Posterior cingulate gyrus (tissue), 11 donors: ENCODE measurements at regions not wholly inside any gene's neighbourhood (a gene's known extent, or its start where the extent isn't known, plus 50 kb on each side); places are given as distances from the start of the nearest gene placed in this dataset.
A peak's percentile ranks its signal among the peaks of the same experiment; 100 is the strongest.
"Not testable (repeated sequence)": the region's sequence is repeated elsewhere in the genome, so short reads cannot be mapped to it uniquely, and the experiment has no call there.

Source experiments
- DNase-seq, 10 donors: peaks; one replicate each; pipeline versions ENCODE4 v3.0.0 to v3.0.0-alpha.2; 2020 to 2021; ENCODE audit warnings: mixed read lengths in 3 of 10
- intact Hi-C: fragments of 100-400 bp; cut with DNase I; formaldehyde crosslinking; loops from one replicate; pipeline ENCODE4 v1.15.1; 2023

DNA sequence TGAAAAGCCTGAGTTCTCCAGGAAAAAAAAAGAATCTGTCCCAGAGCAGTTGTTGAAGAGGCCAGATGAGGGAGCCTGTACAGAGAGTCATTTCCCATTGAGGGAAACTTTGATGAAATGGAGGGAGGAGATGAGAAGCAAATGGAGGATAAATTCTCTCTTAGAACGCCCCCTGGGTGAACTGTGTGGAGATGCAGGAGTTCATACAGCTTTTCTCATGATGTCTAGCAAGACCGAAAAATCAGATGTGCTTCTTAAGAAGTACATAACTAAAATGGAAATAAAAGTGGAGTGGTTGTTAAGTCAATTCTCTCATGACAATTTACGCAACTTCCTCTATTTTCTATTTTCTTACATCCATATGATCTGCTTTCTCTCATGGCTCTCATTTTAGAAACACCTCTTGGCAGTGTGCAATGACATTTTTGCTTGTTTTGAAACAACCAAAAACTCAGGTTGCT, 1263.1 kb downstream of the PCDH9 start:
- intact Hi-C loops: no loop called here
- no peak for DNase-seq

DNA sequence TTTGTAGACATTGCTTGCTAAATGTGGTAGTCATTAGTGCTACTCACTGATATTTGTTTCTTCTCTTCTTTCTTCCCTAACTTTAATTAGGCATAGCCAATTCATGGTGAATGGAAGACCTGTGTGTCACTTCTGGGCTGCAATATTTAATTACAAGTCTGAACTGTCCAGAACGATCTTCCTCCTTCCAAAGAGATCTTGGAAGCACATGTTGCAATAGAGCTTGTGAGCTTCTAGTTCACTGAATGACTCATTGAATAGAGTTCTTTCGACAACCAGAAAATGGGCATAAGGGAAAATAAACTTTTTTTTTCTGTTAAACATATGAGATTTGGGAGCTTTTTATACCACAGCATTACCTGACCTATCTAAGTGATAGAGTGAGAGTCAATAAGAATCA, 1264.6 kb downstream of the PCDH9 start:
- intact Hi-C loops: no loop called here
- DNase-seq: no peak

DNA sequence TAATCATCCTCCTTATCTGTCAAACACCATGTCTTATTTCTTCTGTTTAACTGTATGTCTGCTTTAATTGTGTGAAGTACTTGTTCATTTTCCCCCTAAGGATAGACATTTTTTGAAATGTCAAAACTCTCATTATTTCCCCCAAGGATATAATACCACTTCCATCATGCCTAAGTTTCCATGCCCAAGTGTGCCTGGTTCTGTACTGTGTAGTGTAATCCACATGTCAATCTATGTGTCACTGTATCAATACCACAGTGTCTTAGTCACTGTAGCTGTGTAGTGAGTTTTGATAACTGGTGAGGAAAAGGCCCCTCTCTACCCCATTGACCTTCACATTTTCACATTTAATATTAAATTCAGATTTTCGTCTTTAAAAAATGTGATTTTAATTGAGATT, 1265.5 kb downstream of the PCDH9 start:
- intact Hi-C loops: no loop called here
- no peak for DNase-seq

DNA sequence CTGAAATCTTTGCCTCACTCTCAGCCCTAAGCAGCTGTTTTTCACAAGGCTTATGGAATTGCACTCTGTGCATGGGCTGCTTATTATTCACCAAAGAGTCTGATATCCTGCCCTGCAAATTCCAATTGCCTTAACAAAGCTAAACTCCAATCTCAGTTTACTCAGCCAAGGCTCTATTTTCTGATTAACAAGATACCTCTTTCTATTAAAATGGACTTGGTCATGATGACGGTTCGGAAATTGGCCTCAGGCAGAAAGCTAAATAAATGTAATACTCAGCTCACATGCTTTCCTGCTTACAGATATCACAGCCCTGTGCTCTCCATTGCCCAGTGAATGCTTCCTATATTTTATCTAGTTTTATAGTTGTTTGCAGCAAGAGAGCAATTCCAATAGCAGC, 1270.8 kb downstream of the PCDH9 start:
- intact Hi-C loops: no loop called here
- DNase-seq: no peak

DNA sequence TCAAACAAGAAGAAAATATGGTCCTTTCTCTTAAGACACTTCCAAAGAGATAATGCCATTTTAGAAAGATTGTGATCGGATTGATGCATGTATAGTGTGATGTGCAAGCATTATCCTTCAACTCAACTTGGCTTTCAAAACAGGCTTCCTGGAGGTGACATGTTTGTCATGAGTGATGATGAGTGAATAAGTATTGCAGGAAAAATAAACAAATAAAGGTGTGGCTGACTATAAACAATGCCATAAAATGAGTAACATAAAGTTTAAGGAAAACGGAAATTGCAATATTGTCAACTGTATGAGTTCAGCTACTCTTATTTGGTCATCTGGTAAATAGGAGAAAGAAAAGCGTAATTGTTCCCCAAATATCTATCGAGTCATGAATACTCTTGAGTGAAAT, 1283.7 kb downstream of the PCDH9 start:
- DNase-seq: no peak
- intact Hi-C loops: no loop called here

DNA sequence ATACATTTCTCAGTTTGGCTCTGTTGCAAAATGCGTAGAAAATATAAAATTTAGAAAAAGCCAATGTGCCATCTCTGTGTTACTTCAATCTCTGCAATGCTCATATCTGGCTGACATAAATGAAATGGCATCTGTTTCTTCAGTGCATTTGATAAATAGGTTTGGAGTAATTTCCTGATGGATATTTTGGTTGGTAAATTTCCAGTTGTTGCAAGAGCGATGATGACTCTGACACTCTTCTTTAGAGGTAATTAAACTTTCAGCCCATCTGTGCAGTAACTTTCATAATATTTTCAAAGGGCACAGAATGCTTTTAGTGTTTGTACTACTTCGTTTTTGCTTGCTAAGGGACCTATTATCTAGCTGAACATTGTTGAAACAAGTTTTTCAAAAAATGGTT, 1286.4 kb downstream of the PCDH9 start:
- intact Hi-C loops: no loop called here

DNA sequence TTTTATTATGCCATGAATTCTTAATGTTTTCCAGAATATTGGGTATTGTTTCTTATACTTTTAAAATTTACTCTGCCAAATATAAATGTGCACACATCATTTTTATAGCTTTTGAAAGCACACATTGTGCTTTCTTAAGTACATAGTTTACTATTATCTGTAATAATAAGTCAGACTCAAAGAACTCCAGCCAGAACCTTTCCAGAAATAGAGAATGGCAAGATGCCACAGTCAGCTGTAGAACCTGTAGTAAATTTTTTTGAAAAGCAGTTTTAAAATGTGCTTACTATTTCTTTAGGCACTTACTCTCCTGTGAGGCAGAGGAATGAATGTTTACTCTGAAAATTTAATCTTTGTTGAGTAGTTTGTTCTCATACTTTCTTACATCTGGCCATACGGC, 1287.1 kb downstream of the PCDH9 start:
- intact Hi-C loops: no loop called here

More for the DNA sequence above, 1286.4 kb downstream of the PCDH9 start:
- DNase-seq: no peak

DNA sequence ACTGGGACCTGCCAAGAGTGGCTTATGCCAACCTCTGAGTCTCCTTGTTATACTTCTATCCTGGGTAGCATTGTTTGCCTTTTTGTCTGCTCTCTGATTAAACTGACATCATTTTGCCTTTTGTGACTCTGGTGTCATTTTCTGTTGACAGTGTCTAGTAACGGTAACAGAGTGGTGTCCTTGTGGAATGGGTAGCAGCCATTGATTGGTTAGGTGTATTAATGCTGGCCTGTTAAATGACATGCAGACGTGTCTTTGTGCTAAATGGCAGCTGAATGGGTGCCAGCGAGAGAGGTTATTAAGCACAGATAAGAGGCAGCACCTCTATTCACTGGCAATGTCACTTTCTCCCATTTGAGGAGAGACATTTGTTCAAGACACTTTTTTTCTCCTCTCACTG, 1289.4 kb downstream of the PCDH9 start:
- DNase-seq: no peak
- intact Hi-C loops: no loop called here

More for the DNA sequence above, 1287.1 kb downstream of the PCDH9 start:
- DNase-seq: no peak

DNA sequence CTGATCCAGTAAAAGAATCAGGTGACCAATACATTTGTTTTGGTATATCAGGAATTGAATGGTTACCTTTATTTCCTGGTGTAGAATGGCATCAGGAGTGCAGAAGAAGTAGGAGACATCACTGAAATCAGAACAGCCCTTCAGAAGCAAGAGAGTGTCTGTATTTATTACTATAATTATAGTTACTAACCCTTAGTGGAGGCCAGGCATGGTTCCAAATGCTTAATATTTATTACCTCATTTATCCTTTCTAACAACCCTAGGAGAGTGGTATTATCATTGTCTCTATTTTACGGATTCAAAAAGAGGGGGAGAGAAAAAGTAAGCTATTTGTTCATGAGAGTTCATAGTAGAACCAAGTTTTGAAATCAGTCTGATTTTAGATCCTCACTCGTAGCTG, 1292.9 kb downstream of the PCDH9 start:
- DNase-seq: no peak
- intact Hi-C loops: no loop called here

DNA sequence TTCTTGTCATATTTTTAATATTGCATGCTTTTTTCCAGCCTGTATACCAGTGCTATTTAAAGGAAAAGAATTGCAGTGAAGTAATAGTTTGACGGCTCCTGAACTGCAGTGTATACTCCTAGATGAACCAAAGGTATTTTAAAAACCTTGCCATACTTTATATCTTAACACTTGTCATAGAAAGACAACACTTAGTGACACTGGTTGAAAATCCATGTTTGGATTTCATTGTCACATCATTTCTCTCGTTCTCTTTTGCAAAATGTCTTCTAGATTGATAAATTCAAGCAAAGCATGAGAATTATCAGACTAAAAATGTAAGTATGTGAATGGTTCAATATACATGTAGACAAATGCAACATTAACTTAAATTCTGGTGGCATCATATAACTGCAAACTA, 1293.9 kb downstream of the PCDH9 start:
- DNase-seq: no peak
- intact Hi-C loops: no loop called here

DNA sequence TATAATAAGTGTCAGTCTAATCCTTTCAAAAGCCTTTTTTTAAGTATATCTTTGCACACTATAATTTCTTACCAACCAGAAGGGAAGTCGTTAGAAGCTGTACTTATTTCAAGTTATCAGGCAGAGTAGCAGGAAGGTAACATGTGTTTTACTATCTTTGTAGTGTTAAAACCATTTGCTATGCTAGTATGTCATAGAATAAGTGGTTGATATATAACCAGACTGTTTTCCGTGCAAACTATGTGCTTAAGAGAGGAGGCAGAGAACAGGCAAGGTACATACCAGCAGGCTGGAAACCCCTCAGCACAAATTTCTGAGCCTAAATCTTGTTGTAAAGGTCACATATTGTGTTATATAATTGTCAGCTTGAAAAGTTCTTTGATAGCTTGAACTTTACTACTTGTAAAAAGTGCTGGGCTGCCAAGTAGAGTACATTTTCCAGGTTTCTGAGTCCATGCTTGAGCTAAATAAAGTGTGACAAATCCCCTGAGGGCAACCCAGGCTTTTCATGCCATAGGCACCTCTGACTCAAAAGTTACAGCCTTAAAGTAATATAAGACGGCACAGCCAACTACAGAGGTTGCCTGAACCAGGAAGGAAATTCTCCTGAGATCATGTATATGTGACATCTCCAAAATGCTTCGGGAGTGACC, 1297.4 kb downstream of the PCDH9 start:
- intact Hi-C loops: no loop called here

DNA sequence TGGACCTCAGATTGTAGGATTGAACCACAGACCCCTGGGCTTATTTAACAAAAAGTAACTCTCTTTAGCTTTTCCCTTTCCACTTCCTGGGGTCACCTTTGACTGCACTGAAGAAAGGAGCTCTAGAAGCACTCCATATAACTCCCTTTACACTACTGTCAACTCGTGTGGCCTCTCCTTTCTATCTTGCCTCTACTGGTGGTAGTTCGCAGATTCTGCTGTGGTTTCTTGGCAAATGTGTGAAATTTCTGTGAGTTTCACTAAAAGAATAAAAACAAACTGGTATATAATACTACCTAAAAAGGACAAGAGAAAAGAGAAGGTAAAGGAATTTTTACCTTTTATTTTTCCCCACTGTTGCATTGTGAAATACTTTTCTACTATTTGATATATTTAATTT, 1298.1 kb downstream of the PCDH9 start:
- intact Hi-C loops: no loop called here
- DNase-seq: no peak

More for the DNA sequence above, 1297.4 kb downstream of the PCDH9 start:
- DNase-seq: no peak

DNA sequence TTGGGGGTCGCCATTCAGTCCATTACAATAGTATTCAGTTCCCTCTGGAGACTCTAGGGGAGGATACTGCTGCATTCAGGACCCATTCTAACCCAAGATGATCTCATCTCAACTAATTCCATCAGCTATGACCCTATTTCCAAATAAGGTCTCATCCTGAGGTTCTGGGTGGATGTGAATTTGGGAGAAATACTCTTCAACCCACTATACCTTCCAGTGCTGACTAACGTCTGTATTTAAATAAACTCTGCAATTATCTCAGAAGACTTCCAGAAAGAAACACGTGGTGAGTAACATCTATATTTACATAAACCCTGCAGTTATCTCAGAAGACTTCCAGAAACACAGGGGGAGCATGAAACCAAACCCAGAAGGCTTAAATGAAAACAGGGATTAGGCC, 1300.7 kb downstream of the PCDH9 start:
- no peak for DNase-seq
- intact Hi-C loops: no loop called here

DNA sequence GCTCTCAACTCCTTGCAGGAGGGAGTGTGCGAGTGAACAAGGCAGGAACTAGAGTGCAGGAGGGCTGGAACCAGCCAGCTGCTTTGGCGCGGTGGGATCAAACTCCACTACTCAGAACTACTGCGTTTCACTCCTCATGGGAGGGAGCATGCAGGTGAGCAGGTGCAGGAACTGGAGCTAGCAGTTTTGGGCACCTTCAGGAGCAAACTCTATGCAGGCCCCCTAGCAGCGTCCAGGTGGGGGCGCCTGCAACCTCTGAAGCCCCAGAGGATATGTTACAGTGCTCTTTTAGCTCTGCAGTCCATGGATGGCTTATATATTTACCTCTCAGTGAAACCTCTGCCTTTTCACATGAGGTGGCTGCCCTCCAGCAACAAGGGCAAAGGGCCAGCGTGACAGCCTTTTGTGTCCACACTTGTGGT, 1303.4 kb downstream of the PCDH9 start:
- intact Hi-C loops: no loop called here
- DNase-seq: peak in 4 of 10 donors; percentile 8 to 88 (median 24)

DNA sequence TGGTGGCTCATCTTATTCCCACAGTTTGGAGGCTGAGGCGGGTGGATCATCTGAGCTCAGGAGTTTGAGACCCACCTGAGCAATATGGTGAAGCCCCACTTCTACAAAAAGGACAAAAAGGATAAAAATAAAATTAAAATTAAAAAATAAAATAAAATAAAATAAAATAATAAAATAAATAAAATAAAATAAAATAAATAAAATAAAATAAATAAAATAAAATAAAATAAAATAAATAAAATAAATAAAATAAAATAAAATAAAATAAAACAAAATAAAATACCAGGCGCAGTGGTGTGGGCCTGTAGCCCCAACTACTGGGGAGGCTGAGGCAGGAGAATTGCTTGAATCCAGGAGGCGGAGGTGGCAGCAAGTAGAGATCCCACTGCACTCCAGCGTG, 1307.3 kb downstream of the PCDH9 start:
- intact Hi-C loops: not testable (repeated sequence)
- peak in 1 of 10 donors; percentile 35 for DNase-seq

DNA sequence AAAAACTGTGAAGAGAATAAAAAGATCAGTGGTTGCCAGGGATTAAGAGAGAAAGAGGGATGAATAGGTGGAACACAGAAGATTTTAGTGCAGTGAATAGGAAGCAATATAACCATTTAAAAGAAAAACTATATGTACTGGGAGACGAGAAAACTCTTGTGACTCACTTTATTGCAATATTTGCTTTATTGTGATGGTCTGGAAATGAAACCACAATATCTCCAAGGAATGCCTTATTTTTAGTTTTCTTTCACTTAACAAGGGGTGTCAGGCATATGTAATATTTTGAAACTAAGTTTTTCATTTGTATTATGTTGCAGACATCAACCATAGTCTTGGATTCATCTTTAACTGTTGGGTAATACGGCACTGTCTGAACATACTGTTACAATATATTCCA, 1308.2 kb downstream of the PCDH9 start:
- DNase-seq: no peak
- intact Hi-C loops: no loop called here

DNA sequence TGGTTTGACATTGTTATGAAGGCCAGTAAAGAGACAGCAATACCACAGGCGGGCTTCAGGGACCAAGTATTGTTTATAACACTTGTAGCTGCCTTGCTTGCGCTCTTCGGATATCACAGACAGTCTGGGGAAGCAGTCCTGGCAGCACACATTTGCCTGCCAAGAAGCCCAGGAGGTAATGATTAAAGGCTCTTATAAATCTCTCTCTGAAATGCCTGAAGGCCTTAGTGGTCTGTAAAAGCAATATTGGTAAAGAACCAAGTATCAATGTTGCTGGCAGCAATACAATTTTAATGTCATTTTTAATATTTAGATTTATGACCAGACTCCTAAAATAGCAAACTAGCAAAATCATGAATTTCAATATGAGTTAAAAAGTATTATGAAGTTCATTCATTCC, 1312.4 kb downstream of the PCDH9 start:
- no peak for DNase-seq
- intact Hi-C loops: no loop called here

DNA sequence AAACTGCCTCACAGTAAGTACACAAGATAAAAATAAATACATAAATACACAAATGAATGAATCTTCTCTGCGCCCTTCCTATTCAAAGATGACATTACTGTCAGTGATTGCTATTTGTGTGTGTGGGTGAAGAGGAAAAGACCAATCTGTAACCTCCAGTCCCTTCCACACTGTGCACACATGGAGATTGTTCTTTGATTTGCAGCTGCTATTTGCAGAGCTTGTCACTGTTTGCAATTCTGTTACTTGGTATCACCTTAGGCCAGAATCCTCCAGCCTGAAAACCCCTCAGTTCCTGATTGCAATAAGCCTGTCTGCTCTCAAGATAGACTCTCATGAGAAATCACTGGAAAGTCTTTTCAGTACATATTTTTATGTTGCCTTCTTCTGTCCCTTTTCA, 1314.9 kb downstream of the PCDH9 start:
- no peak for DNase-seq
- intact Hi-C loops: no loop called here

DNA sequence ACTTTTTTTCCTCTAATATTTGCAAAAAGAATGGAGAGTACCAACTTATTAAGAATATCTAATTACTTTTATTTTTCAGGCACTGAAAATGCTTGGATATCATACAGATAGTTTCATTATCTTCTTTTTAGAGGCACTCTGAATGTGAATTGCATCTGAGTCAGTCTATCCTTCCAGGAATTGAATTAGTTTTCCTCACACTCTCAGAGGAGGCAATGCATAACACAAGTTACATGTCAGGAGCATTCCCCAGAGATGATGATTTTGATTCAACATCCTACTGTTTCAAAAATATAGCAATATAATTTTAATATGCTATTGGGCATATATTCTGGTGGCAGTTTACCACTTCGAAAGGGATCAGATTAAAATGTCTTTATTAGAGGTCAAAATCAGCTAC, 1315.4 kb downstream of the PCDH9 start:
- no peak for DNase-seq
- intact Hi-C loops: no loop called here

DNA sequence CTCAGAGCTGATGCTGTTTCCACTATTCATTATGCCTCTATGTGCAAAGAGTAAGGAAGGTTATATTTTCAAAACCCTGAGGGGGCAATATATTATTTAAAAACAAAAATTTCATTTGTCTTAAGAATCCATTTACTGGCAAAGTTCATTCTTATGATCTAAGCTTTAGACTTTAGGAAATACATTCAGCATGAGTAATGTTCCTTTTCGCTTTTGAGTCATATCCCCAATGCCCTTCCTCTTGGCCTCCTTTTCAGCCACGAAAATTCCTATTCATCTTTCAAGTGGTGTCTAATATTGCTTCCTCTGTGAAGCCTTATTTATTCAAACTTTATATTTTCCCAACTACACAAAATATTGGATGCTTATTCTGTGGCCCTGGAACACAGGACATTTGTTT, 1317.0 kb downstream of the PCDH9 start:
- DNase-seq: no peak
- intact Hi-C loops: no loop called here

DNA sequence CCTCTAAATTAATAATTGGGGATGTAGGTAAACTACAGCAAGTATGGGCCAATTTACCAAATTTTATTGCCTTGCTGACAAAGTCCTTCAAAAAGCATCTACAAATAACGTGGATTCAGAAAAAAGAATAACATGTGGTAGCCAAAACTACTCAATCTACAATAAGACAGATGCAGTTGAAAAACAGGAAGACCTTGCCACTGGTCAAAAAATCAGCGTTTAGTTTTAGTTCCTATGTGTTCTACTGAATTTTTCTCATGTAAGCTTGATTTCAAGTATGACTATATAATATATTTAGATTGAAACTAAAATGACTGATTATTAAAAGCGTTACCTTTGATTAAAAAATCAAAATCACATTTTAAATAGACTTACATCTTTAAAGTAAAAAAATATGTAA, 1317.6 kb downstream of the PCDH9 start:
- intact Hi-C loops: no loop called here
- DNase-seq: no peak

DNA sequence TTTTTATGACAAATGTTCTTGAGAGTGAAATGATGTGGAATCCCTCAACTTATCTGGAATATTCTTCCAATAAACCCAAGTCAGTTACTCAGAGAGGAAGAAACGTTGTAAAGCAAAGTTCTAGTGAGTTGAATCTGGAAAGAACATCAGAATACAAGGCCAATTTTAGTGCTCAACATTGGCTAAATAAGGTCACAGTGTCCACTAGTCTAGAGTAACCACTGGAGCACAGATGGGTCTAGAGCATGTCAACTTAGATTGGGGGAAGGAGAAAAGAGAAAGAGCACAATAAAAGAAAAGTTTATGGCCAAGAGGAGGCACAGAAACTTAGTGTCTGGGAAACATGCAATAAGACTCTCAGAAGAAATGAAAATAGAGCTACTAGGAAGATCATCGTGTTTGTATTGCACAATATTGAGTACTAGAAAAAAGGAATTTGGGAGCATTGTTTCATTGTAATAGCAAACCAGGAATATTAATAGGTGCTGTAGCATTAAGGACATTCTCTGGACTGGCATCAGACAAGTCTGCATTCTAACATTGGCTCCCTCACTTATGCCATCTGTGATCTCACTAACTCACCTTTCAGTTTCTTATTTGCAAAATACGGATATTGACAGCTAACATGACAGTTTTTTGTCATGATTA, 1318.5 kb downstream of the PCDH9 start:
- intact Hi-C loops: no loop called here
- no peak for DNase-seq

DNA sequence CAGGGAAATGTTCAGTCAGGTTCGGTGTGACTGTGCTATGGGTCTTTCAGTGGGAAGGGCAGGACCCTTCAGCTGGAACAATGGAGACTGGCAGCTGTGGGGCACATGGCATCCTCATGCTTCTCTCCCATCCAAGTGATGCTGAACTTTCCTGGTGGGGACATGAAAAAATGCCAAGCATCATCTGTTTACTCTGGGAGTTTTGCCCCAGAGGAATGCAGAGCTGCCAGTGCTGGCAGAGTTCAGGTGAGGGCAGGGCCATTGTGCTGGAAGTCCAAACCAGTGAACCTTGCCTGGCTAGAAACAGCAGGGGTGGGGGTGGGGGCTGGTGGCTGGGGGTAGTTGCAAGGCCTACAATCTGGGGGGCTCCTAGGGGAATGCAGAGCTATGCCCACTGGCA, 1320.6 kb downstream of the PCDH9 start:
- intact Hi-C loops: no loop called here
- DNase-seq: no peak
